PFSK-1 (cell line): ENCODE measurements at regions not wholly inside any gene's neighbourhood (a gene's known extent, or its start where the extent isn't known, plus 50 kb on each side); places are given as distances from the start of the nearest gene placed in this dataset.

ENCODE experiments used
- FOXP2 ChIP-seq: optimal IDR thresholded peaks from 2 replicates; pipeline ENCODE3; 2011; ENCODE audit warnings: borderline replicate concordance, control low read depth, inconsistent platforms; ENCODE audit not compliant: insufficient read depth; ENCODE audit errors: extremely low read length, extremely low read depth
- POLR2AphosphoS5 ChIP-seq: IDR thresholded peaks from 2 replicates; pipeline ENCODE4 v1.6.1; 2012; ENCODE audit warnings: low read depth, mild to moderate bottlenecking, control low read depth, low read length, moderate library complexity
- TF ChIP-seq, protein P1 (sequence below), 2 experiments: IDR thresholded peaks; 2 replicates each; pipeline versions ENCODE4 v1.6.1 to v1.8.0; 2011 to 2012; ENCODE audit warnings: low read depth in 2 of 2, low read length in 2 of 2, control low read depth in 1 of 2, inconsistent platforms in 1 of 2, mild to moderate bottlenecking in 1 of 2, moderate library complexity in 1 of 2; ENCODE audit not compliant: insufficient read depth in 1 of 2

DNA sequence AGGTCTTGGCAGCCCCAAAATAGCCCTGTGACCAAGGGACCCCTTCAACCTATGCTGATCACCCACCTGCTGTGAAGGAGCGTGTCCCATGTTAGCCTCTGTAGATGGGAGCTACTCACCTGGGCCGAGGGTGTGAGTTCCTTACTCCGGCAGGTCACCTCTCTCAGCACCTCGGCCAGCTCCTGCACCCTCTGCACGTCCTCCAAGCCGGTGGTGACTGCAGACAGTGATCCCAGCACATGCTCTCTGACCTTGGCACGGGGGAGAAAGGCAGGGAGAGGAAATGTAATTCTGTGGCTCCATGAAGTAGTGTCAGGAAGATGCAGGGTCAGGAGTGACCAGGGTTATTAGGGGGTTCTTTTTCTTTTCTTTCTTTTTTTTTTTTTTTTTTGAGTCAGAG, 67.7 kb upstream of the BCO1 start:
- TF ChIP-seq POLR2AphosphoS5 (no peak), FOXP2 (no peak)
- TF ChIP-seq, protein P1, sequence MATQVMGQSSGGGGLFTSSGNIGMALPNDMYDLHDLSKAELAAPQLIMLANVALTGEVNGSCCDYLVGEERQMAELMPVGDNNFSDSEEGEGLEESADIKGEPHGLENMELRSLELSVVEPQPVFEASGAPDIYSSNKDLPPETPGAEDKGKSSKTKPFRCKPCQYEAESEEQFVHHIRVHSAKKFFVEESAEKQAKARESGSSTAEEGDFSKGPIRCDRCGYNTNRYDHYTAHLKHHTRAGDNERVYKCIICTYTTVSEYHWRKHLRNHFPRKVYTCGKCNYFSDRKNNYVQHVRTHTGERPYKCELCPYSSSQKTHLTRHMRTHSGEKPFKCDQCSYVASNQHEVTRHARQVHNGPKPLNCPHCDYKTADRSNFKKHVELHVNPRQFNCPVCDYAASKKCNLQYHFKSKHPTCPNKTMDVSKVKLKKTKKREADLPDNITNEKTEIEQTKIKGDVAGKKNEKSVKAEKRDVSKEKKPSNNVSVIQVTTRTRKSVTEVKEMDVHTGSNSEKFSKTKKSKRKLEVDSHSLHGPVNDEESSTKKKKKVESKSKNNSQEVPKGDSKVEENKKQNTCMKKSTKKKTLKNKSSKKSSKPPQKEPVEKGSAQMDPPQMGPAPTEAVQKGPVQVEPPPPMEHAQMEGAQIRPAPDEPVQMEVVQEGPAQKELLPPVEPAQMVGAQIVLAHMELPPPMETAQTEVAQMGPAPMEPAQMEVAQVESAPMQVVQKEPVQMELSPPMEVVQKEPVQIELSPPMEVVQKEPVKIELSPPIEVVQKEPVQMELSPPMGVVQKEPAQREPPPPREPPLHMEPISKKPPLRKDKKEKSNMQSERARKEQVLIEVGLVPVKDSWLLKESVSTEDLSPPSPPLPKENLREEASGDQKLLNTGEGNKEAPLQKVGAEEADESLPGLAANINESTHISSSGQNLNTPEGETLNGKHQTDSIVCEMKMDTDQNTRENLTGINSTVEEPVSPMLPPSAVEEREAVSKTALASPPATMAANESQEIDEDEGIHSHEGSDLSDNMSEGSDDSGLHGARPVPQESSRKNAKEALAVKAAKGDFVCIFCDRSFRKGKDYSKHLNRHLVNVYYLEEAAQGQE (IDR thresholded peaks at IDR 0.05; ENCODE audit: insufficient read depth in 1 of 2, low read depth in 2 of 2, low read length in 2 of 2), result peak; percentile 79 to 92
